ENCODE measurements at regions not wholly inside any gene's neighbourhood (a gene's known extent, or its start where the extent isn't known, plus 50 kb on each side); places are given as distances from the start of the nearest gene placed in this dataset.

DNA sequence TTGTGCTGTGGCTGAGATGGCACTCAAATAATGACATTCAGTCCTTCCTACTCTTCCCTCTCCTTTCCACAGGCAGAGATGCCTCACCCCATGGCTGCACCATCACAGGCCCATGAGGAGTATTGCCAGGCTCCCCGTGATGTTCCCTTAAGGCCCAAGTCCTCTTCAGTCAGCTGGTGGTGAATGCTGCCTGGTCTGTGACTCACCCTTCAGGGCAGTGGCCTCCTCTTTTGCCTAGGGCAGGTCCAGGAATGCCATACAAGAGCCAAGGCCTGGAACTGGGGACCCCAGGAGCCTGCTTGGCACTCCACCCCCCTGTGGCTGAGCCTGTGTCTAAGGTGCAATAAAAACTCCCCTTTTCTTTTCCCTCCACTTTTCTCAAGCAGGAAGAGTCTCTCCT, 144.2 kb upstream of the GEMIN8 start:
- no peak for DNase-seq (ENCODE audit: low read depth)

DNA sequence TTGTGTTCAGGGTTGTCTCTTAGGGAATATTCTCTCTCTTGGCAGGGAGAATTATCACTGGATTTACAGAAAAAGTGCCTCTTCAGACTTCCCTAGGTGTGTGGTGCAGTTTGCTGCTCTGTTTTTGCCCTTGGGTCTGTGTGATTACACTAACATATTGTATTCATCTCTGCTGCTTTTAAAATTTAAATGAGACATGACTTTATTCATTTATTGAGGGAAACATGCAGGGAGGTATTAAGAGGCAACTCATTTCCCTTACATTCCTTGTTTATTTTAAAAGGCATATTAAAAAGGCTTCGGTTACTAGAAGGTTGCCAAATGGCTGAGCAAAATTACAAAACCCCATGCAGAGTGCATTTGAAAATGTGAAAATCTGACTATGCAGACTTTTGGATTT, 135.1 kb upstream of the GEMIN8 start:
- DNase-seq (ENCODE audit: low read depth), result no peak

DNA sequence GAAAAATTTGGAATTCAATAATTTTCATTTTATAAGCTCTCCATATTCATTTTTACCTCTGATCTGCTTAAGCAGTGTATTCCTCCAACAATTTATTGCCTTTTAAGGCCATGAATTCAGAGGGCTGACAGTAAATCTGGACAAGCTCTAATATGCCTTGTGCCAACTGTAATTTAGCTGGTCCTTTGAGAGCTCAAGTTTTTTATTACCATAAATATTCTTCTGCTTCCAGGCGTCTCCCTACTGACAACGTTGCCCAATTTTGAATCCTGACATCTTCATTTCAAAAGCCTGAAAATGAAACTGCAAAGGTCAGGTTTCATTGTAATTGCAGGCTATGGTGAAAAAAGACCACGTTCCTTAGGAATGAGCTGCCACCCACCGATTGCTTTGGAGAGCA, 95.8 kb upstream of the GEMIN8 start:
- DNase-seq (ENCODE audit: low read depth), result no peak

DNA sequence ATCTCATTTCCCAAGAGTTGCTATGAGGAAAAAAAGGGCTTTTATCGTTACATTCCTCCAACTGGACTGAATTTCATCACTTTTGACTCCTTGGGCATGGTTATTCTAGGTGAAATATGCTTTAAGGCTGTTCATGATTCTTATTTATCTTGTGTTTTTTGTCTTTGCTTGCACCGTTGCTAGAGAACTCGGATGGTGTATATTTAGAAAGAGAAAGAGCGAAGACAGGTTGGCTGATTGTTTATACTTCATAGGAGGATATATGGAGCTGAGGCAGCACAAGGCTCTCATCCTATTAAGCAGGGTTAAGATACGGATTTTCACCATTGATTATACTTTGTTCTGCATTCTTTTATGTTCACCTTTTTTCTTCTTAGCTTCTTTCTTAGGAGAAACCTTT, 94.9 kb upstream of the GEMIN8 start:
- DNase-seq (ENCODE audit: low read depth), result no peak

DNA sequence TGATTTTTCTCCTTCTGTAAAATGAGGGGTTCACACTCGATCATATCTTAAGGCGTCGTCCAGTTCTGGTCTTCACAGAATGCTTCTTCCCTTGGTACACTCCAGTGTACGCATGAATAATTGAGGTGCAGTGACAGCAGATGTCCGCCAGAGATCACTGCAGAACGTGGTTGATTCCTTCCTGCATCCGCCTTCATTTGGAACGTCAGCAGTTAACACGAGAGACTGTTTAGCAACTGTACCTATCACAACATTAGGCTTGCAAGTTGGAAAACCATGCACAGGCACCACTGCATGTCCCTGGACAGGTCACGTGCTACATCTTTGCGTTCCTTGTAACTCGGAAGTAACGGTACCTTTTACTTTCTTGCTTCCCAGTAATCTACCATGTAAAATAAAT, 66.0 kb upstream of the GEMIN8 start:
- DNase-seq (ENCODE audit: low read depth), result peak; percentile 21

DNA sequence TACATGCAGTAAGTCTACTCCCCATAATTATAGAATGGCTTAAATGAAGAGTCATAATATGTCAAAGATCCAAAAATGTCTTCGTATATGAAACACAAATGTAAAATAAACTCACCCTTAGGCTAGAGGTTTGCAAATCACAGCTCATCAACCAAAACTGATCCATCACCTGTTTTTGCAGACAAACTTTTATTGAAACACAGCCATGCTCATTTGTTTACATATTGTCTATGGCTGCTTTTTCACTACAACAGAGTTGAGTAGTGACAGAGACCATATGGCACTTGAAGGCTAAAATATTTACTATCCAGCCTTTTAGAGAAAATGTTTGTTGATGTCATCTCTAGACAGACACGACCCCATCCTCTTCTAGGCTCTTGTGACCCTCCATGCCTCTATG, 64.5 kb upstream of the GEMIN8 start:
- no peak for DNase-seq (ENCODE audit: low read depth)

DNA sequence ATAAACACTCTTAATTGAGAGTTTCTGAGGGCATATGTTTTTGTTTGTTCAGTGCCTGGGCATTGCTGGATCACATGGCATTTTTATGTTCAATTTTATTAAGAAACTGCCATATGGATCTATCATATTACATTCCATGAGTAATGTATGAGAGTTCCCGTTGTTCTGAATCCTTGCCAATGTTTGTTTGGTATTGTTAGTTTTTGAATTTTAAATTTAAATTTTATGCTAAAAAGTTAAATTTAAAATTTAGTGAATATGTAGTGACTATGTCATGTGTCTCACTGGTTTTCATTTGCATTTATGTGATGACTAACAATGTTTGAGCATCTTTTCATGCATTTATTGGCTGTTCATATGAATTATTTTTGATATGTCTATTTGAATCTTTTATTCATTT, 54.8 kb upstream of the GEMIN8 start:
- no peak for DNase-seq (ENCODE audit: low read depth)

DNA sequence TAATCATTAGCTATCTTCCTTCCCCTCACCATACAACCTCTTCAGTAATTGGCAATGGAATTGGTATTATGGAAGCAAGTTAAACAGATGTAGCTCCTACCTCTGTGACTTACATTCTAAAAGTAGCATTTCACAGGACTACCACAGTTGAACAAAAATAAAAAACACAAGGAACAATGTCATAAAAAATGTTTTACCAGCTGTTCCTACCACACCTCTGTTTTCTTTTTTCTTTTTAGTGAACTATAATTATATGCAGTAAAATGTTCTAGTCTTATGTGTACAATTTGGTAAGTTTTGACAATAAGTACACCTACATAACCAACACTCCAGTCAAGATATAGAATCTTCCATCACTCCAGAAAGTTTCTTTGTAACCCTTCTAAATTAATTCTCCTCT, 54.1 kb upstream of the GEMIN8 start:
- no peak for DNase-seq (ENCODE audit: low read depth)

DNA sequence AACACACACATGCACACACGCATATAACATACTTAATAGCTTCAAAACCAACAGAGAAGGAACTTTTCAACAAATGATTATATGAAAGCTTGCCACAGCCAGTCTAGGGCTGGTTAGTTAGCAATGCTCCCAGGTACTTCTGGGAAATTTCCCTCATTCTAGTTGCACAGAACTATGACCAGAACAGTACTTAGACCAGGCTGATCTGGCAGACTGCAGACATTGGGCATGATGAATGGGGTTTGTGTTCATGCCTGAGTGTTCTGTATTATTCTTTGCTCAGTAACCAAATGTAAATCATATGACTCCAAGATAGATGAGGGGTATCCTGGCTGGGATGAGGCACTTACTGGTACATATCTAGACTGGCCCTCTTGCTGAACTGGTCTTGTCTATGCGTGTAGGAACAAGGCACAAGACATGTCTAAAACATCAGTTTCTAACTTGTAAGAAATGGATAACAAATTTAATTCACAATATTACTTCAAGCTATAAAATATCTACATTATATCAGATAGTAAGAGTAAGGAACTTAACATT, 50.3 kb upstream of the GEMIN8 start:
- DNase-seq (ENCODE audit: low read depth), result no peak
